GM10248 (cell line): ENCODE measurements at regions not wholly inside any gene's neighbourhood (a gene's known extent, or its start where the extent isn't known, plus 50 kb on each side); places are given as distances from the start of the nearest gene placed in this dataset.
"Not testable (repeated sequence)": the region's sequence is repeated elsewhere in the genome, so short reads cannot be mapped to it uniquely, and the experiment has no call there.

Experiments
- CTCF ChIA-PET: fragments of 300-600 bp; sonication (Branson Sonifier 250); formaldehyde crosslinking; extraction: SDS; loops from one replicate; lab custom pipeline; 2021; ENCODE audit warnings: antibody characterized with exemption; lab: Yijun Ruan, JAX
- POLR2A ChIA-PET: fragments of 350-650 bp; sonication (Branson Sonifier 250); formaldehyde crosslinking; extraction: SDS; loops from one replicate; lab custom pipeline; 2020; ENCODE audit warnings: antibody characterized with exemption; lab: Yijun Ruan, JAX
- DNase-seq: peaks from one replicate; pipeline ENCODE4 v3.0.0; 2012; ENCODE audit errors: extremely low spot score
- CTCF ChIP-seq: IDR thresholded peaks from 2 replicates; pipeline ENCODE4 v1.5.1; 2012; ENCODE audit warnings: mild to moderate bottlenecking, low read depth; ENCODE audit errors: extremely low read depth, missing control alignments, control extremely low read depth

DNA sequence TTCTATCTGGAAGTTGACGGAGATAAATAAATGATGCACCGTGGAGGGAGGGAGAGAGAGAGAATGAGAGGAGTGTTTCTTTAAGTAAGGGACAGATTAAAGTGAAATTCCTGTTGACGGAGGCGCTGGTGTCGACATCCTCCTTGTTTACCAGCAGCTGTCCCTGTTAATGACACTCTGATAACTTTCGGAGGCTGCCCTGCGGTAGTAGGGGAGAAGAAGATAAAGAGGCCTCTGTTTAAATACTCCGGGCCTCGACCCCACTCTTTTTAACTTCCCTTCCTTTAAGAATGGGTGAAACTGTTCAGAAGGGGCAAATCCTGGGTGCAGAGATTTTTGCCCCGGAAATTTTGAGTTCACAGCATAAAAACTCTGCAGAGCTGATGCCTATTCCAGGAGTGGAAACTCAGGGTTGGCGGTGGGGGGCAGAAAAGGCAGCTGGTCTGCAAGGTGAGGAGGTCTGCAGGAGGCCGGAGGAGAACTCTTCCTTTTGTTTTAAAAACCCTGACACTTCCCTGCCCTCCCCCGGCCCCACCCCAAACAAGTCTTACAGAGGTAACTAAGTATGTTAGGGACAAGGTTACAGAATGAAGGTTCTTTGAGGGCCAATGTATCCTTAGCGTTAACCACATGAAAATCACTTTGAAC is 276.6 kb upstream of the NR2F2 start:
- no peak for TF ChIP-seq CTCF
- POLR2A ChIA-PET: no interaction called here
- CTCF ChIA-PET: interaction anchor here (1.2 kb wide), 1 partner anchor 15 kb away, joined by 3 read pairs; no protein-coding TSS in a partner anchor
- no peak for DNase-seq

DNA sequence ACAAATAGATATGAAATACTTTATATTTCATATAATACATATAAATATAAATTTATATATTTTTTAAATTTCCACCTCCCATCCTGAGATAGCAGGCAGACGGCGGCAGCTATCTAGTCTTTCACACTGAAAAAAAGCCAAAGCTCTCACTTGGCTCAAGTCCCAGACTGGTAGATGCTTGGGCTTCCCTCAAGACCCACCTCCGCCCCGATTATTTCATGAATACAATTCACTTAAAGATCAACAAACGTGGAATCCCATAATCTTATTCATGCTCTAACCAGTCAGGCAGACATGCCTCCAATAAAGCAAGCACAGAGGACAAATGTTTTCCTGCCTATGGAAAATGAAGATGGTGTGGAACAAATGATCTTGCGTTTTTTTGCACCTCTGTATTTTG is 275.9 kb upstream of the NR2F2 start:
- no peak for DNase-seq
- CTCF ChIA-PET: interaction anchor here (1.2 kb wide), 1 partner anchor 16 kb away, joined by 3 read pairs; no protein-coding TSS in a partner anchor
- no peak for TF ChIP-seq CTCF
- POLR2A ChIA-PET: no interaction called here

- peak; percentile 25 for DNase-seq
- ChIA-PET POLR2A (no interaction called here), CTCF (interaction anchor here (1.7 to 2.2 kb wide), 2 partner anchors 10 to 14 kb away, joined by 4 to 10 read pairs; no protein-coding TSS in a partner anchor)
- TF ChIP-seq CTCF: no peak
Measured at GRCh38 chr15:96058103-96058851, 272.2 kb upstream of the NR2F2 start.

- DNase-seq, POLR2A ChIA-PET: not testable (repeated sequence)
- CTCF ChIA-PET: interaction anchor here (2.2 kb wide), 1 partner anchor 11 kb away, joined by 10 read pairs; no protein-coding TSS in a partner anchor
Measured at GRCh38 chr15:96058852-96059103, 271.7 kb upstream of the NR2F2 start.

GRCh38 chr15:96060591-96060990 is 269.9 kb upstream of the NR2F2 start:
- DNase-seq, POLR2A ChIA-PET: not testable (repeated sequence)
- CTCF ChIA-PET: interaction anchor here (0.6 to 1.5 kb wide), 2 partner anchors 12 to 1693 kb away, joined by 3 to 6 read pairs; no protein-coding TSS in a partner anchor

DNA sequence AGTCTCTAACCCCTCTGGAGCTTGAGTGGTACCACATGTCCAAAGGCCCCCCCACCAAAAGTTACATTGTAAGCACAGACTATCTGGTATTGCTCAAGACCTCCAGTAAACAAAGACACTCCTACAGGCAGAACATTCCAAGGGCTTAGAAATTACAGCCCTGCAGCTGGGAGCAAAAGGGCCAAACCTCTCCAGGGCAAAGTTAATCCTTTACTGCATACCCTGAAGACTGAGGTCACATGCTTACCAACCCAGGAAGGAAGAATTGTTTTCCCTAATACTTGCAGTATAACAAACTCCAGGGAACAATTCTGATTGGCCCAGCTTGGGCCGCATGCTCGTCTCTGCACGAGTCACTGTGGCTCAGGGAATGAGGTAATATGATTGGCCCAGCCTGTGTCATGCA is 266.1 kb upstream of the NR2F2 start:
- no peak for DNase-seq
- TF ChIP-seq CTCF: no peak
- POLR2A ChIA-PET: no interaction called here
- CTCF ChIA-PET: no interaction called here

DNA sequence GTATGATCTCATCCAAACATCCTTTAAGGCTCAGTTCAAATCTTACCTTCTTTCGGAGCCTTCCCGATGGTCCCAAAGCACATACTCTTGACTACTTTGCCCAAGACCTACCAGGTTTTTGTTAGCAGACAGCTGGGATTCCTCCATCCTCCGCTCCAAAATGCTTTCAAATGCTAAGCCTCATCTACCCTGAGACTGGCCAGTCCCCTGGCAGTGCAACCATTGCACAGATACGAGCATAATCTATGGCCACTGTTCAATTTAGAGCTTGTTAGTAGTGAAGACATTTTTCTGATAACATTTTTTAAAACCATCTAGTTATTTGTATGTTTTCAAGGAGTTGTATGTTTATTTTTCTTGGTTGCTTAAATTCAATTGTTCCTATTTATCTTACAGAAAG is 264.4 kb upstream of the NR2F2 start:
- POLR2A ChIA-PET: no interaction called here
- TF ChIP-seq CTCF: no peak
- CTCF ChIA-PET: interaction anchor here (0.6 to 1.0 kb wide), 2 partner anchors 10 to 78 kb away, joined by 3 to 5 read pairs; no protein-coding TSS in a partner anchor
- no peak for DNase-seq
